ENCODE measurements at regions not wholly inside any gene's neighbourhood (a gene's known extent, or its start where the extent isn't known, plus 50 kb on each side); places are given as distances from the start of the nearest gene placed in this dataset.

DNA sequence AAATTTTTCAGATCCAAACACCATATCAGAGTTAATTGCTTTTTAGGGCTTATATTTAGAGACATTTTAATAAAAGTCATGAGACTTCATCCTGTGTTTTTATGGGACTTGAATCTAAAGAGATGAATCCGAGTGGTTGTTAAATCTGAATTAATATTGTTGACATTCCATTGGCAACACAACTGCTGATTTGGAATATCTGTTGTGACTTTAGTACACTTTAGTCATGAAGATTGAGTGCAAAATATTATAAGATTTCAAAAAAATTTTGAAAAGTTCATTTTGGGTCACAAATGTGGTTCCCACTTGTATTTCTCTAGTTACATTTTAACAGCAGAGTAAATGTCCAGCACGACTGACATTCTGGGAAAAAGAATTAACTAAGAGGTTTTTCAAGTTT is 442.7 kb upstream of the HSF2 start:
- TF ChIP-seq POLR2A (IDR thresholded peaks at IDR 0.05; ENCODE audit: low read length) (no peak), GATA1 (IDR thresholded peaks at IDR 0.05; ENCODE audit: low read depth, low read length) (no peak)

Data from erythroblast (primary cell).